CD8-positive, alpha-beta memory T cell (primary cell): ENCODE measurements at regions not wholly inside any gene's neighbourhood (a gene's known extent, or its start where the extent isn't known, plus 50 kb on each side); places are given as distances from the start of the nearest gene placed in this dataset.
"Not testable (repeated sequence)": the region's sequence is repeated elsewhere in the genome, so short reads cannot be mapped to it uniquely, and the experiment has no call there.

Source experiments
- CTCF ChIA-PET: fragments of 350-600 bp; sonication (Branson Sonifier 250); formaldehyde crosslinking; loops from one replicate; lab custom pipeline; 2021; ENCODE audit warnings: antibody characterized with exemption; lab: Charles Lee
- POLR2A ChIA-PET: fragments of 350-600 bp; sonication (Branson Sonifier 250); formaldehyde crosslinking; loops from one replicate; lab custom pipeline; 2021; ENCODE audit warnings: antibody characterized with exemption; lab: Charles Lee
- DNase-seq, 5 donors: peaks; one replicate each; pipeline versions ENCODE4 v3.0.0 to v3.0.0-alpha.2; 2020 to 2022; ENCODE audit warnings: mixed read lengths in 1 of 5
- H3K27ac ChIP-seq: one replicate; pipeline ENCODE4 v1.7.0; 2013; ENCODE audit warnings: low read depth, mild to moderate bottlenecking, low read length, moderate library complexity
- H3K27me3 ChIP-seq: 2 replicates; pipeline ENCODE4 v1.7.0; 2013; ENCODE audit warnings: low read length, mild to moderate bottlenecking; ENCODE audit not compliant: insufficient read depth, poor library complexity, severe bottlenecking
- H3K36me3 ChIP-seq: 2 replicates; pipeline ENCODE4 v1.7.0; 2013; ENCODE audit warnings: mild to moderate bottlenecking, low read length, moderate library complexity; ENCODE audit not compliant: insufficient read depth
- H3K4me1 ChIP-seq: 2 replicates; pipeline ENCODE4 v1.7.0; 2013; ENCODE audit warnings: mild to moderate bottlenecking, low read length, moderate library complexity; ENCODE audit not compliant: insufficient read depth
- H3K4me3 ChIP-seq: 2 replicates; pipeline ENCODE4 v1.7.0; 2013; ENCODE audit warnings: mild to moderate bottlenecking, low read length
- H3K9me3 ChIP-seq: 2 replicates; pipeline ENCODE4 v1.7.0; 2013; ENCODE audit warnings: mild to moderate bottlenecking, low read length
- H3K27ac Mint-ChIP-seq, 8 donors: one replicate each; pipeline ENCODE4 v1.8.0; 2020 to 2021; ENCODE audit warnings: mixed read lengths in 8 of 8, mild to moderate bottlenecking in 6 of 8, inconsistent platforms in 3 of 8, moderate library complexity in 3 of 8
- H3K27me3 Mint-ChIP-seq, 2 donors: one replicate each; pipeline ENCODE4 v1.8.0; 2020 to 2021; ENCODE audit warnings: mixed read lengths in 2 of 2, mild to moderate bottlenecking in 1 of 2, moderate library complexity in 1 of 2
- H3K36me3 Mint-ChIP-seq, 3 donors: one replicate each; pipeline ENCODE4 v1.8.0; 2020 to 2021; ENCODE audit warnings: mixed read lengths in 3 of 3, inconsistent platforms in 1 of 3, mild to moderate bottlenecking in 1 of 3
- H3K4me1 Mint-ChIP-seq, 3 donors: one replicate each; pipeline ENCODE4 v1.8.0; 2020 to 2021; ENCODE audit warnings: mixed read lengths in 3 of 3, inconsistent platforms in 1 of 3, mild to moderate bottlenecking in 1 of 3
- H3K4me3 Mint-ChIP-seq, 7 donors: one replicate each; pipeline ENCODE4 v1.8.0; 2020 to 2021; ENCODE audit warnings: mixed read lengths in 7 of 7, mild to moderate bottlenecking in 6 of 7, moderate library complexity in 4 of 7, inconsistent platforms in 2 of 7
- H3K9me3 Mint-ChIP-seq, 5 donors: one replicate each; pipeline ENCODE4 v1.8.0; 2020 to 2022; ENCODE audit warnings: mixed read lengths in 5 of 5, mild to moderate bottlenecking in 3 of 5, moderate library complexity in 2 of 5, inconsistent platforms in 1 of 5

GRCh38 chr7:96770758-96771157 lies 61.1 kb upstream of the SEM1 start:
- H3K9me3 ChIP-seq, result no peaks in the 10 kb centered on the region
- CTCF ChIA-PET, result no interaction called here
- H3K27ac ChIP-seq, result no peak overlapping the region
- no peak for DNase-seq
- no peaks in the 10 kb centered on the region for H3K27me3 ChIP-seq
- no peak overlapping the region for H3K4me3 Mint-ChIP-seq
- peaks cover 7 to 42% of the 10 kb centered on the region in 2 donors for H3K27me3 Mint-ChIP-seq
- H3K27ac Mint-ChIP-seq, result no peak overlapping the region
- peaks cover 0 to 2% (median 0%) of the 10 kb centered on the region in 3 donors for H3K36me3 Mint-ChIP-seq
- no peaks in the 10 kb centered on the region for H3K36me3 ChIP-seq
- no peaks in the 10 kb centered on the region for H3K9me3 Mint-ChIP-seq
- POLR2A ChIA-PET, result no interaction called here
- no peaks in the 10 kb centered on the region for H3K4me1 ChIP-seq
- H3K4me1 Mint-ChIP-seq, result no peaks in the 10 kb centered on the region
- H3K4me3 ChIP-seq, result no peak overlapping the region

- Mint-ChIP-seq H3K36me3 (peaks cover 0 to 2% (median 0%) of the 10 kb centered on the region in 3 donors), H3K4me1 (no peaks in the 10 kb centered on the region), H3K9me3 (no peaks in the 10 kb centered on the region), H3K27me3 (peaks cover 7 to 42% of the 10 kb centered on the region in 2 donors), H3K27ac (no peak overlapping the region), H3K4me3 (no peak overlapping the region)
- no peak for DNase-seq
- POLR2A ChIA-PET, result no interaction called here
- no peak overlapping the region for H3K4me3 ChIP-seq
- H3K27ac ChIP-seq, result no peak overlapping the region
- no peaks in the 10 kb centered on the region for H3K9me3 ChIP-seq
- no peaks in the 10 kb centered on the region for H3K4me1 ChIP-seq
- no peaks in the 10 kb centered on the region for H3K36me3 ChIP-seq
- CTCF ChIA-PET, result no interaction called here
- H3K27me3 ChIP-seq, result no peaks in the 10 kb centered on the region
These were observed 62.6 kb upstream of the SEM1 start for GRCh38 chr7:96772139-96772694.

DNA sequence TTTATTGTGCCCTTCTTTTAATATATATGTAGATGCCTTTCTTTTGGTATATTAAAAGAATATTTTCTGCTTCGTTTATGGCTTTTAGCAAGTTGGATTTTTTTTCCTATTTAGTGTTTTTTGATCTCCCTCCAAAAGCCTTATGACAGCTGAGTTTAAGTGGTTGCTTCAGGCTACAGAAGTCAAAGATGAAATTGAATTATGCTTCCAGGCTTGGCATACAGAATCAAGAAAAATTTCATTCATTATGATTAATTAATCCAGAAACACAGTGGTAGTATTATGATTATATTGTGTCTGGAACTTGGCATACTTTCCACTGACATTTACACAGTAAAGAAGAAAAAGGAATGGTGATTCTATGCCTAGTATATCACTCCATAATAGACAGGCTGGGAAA lies 63.8 kb upstream of the SEM1 start:
- H3K9me3 ChIP-seq, result no peaks in the 10 kb centered on the region
- H3K36me3 ChIP-seq, result no peaks in the 10 kb centered on the region
- Mint-ChIP-seq H3K27me3 (peaks cover 7 to 38% of the 10 kb centered on the region in 2 donors), H3K36me3 (peaks cover 0 to 2% (median 0%) of the 10 kb centered on the region in 3 donors), H3K4me3 (no peak overlapping the region), H3K27ac (no peak overlapping the region), H3K9me3 (no peaks in the 10 kb centered on the region), H3K4me1 (no peaks in the 10 kb centered on the region)
- no peaks in the 10 kb centered on the region for H3K4me1 ChIP-seq
- ChIA-PET POLR2A (no interaction called here), CTCF (no interaction called here)
- no peaks in the 10 kb centered on the region for H3K27me3 ChIP-seq
- DNase-seq, result no peak
- H3K4me3 ChIP-seq, result no peak overlapping the region
- no peak overlapping the region for H3K27ac ChIP-seq

DNA sequence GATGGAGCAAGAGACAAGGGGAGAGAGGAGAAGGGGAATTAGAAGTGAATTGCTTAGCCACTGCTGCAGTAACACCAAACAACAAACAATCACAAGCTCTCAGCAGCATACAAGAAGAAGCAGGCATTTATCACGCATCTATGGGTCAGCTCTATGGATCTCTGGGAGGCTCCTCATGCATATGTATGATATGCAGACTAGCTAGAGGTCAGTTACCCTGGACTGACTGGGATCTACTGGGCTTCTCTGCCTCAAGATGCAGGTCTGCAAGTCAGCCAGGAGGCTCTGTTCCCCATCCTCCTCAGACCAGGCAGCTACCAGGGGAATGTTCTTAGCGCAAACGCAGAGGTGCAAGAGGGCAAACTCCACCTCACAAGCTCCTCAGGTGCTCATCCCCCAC lies 64.7 kb upstream of the SEM1 start:
- CTCF ChIA-PET, result no interaction called here
- H3K9me3 Mint-ChIP-seq, result no peaks in the 10 kb centered on the region
- no peak overlapping the region for H3K27ac Mint-ChIP-seq
- no peaks in the 10 kb centered on the region for H3K4me1 Mint-ChIP-seq
- H3K4me3 Mint-ChIP-seq, result no peak overlapping the region
- POLR2A ChIA-PET, result no interaction called here
- H3K36me3 Mint-ChIP-seq, result peaks cover 0 to 2% (median 0%) of the 10 kb centered on the region in 3 donors
- Histone ChIP-seq H3K27me3 (no peaks in the 10 kb centered on the region), H3K36me3 (no peaks in the 10 kb centered on the region), H3K9me3 (no peaks in the 10 kb centered on the region), H3K4me3 (no peak overlapping the region), H3K27ac (no peak overlapping the region), H3K4me1 (no peaks in the 10 kb centered on the region)
- no peak for DNase-seq
- peaks cover 7 to 35% of the 10 kb centered on the region in 2 donors for H3K27me3 Mint-ChIP-seq

- Mint-ChIP-seq H3K4me1 (no peaks in the 10 kb centered on the region), H3K4me3 (no peak overlapping the region), H3K9me3 (no peaks in the 10 kb centered on the region), H3K27ac (no peak overlapping the region), H3K36me3 (peaks cover 0 to 2% (median 0%) of the 10 kb centered on the region in 3 donors), H3K27me3 (peaks cover 7 to 31% of the 10 kb centered on the region in 2 donors)
- H3K27me3 ChIP-seq, result no peaks in the 10 kb centered on the region
- H3K4me3 ChIP-seq, result no peak overlapping the region
- ChIA-PET POLR2A (no interaction called here), CTCF (no interaction called here)
- H3K36me3 ChIP-seq, result no peaks in the 10 kb centered on the region
- H3K9me3 ChIP-seq, result no peaks in the 10 kb centered on the region
- no peak overlapping the region for H3K27ac ChIP-seq
- no peak for DNase-seq
- no peaks in the 10 kb centered on the region for H3K4me1 ChIP-seq
These were observed 65.4 kb upstream of the SEM1 start for GRCh38 chr7:96775046-96775445.

DNA sequence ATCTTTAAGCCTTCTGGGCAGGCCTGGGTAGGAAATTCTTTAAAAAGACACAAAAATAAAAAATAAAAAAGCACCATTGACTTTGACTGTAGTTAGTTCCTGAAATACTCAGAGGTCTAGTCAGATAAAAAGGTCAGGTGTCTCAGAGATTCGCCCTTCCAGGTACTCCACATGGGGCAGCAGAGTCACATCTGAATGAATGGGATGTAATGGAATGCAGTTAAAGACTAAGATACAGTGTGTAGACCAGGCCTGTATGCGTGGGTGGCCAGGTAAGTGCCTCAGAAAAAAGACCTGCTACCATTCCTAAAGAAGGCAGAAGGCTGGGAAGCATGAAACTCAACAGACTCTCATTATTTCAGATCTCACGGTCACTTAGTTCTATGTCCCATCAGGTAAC lies 68.6 kb upstream of the SEM1 start:
- Histone ChIP-seq H3K27ac (no peak overlapping the region), H3K4me1 (no peaks in the 10 kb centered on the region), H3K27me3 (no peaks in the 10 kb centered on the region), H3K9me3 (no peaks in the 10 kb centered on the region), H3K4me3 (no peak overlapping the region), H3K36me3 (no peaks in the 10 kb centered on the region)
- H3K4me1 Mint-ChIP-seq, result no peaks in the 10 kb centered on the region
- peaks cover 8 to 16% of the 10 kb centered on the region in 2 donors for H3K27me3 Mint-ChIP-seq
- DNase-seq, result no peak
- no peaks in the 10 kb centered on the region for H3K9me3 Mint-ChIP-seq
- CTCF ChIA-PET, result no interaction called here
- H3K27ac Mint-ChIP-seq, result no peak overlapping the region
- no peak overlapping the region for H3K4me3 Mint-ChIP-seq
- no peaks in the 10 kb centered on the region for H3K36me3 Mint-ChIP-seq
- POLR2A ChIA-PET, result no interaction called here

GRCh38 chr7:96781919-96782318 lies 72.3 kb upstream of the SEM1 start:
- no peaks in the 10 kb centered on the region for H3K4me1 ChIP-seq
- no peaks in the 10 kb centered on the region for H3K36me3 ChIP-seq
- Mint-ChIP-seq H3K27me3 (peaks cover 5 to 15% of the 10 kb centered on the region in 2 donors), H3K27ac (no peak overlapping the region), H3K4me3 (no peak overlapping the region), H3K4me1 (no peaks in the 10 kb centered on the region), H3K36me3 (no peaks in the 10 kb centered on the region), H3K9me3 (no peaks in the 10 kb centered on the region)
- no peak overlapping the region for H3K27ac ChIP-seq
- DNase-seq, result no peak
- CTCF ChIA-PET, result no interaction called here
- no peaks in the 10 kb centered on the region for H3K27me3 ChIP-seq
- POLR2A ChIA-PET, result no interaction called here
- no peaks in the 10 kb centered on the region for H3K9me3 ChIP-seq
- H3K4me3 ChIP-seq, result no peak overlapping the region

DNA sequence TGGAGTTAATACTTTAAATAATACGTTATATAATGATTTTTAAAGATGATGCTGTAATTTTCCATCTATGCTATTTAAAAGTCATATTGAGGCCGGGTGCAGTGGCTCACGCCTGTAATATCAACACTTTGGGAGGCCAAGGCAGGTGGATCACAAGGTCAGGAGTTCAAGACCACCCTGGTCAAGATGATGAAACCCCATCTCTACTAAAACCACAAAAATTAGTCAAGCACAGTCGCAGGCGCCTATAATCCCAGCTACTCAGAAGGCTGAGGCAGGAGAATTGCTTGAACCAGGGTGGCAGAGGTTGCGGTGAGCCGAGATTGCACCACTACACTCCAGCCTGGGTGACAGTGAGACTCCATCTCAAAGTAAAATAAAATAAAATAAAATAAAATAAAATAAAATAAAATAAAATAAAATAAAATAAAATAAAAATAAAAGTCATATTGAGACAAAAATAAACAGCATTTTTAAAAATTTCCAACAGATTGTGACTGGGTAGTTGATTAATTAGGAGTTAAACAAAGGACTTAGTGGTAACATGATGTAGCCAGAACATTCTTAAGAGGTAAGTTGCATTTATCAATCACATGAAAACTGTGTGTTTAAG lies 73.1 kb upstream of the SEM1 start:
- H3K27me3 ChIP-seq, H3K36me3 Mint-ChIP-seq, H3K4me3 Mint-ChIP-seq, POLR2A ChIA-PET, CTCF ChIA-PET, H3K27ac ChIP-seq, H3K27ac Mint-ChIP-seq, H3K9me3 ChIP-seq, DNase-seq, H3K4me3 ChIP-seq, H3K4me1 Mint-ChIP-seq, H3K4me1 ChIP-seq, H3K9me3 Mint-ChIP-seq, H3K36me3 ChIP-seq: not testable (repeated sequence)
- H3K27me3 Mint-ChIP-seq, result peaks cover 5 to 15% of the 10 kb centered on the region in 2 donors
